Tibial nerve (tissue), 4 donors: ENCODE measurements at regions not wholly inside any gene's neighbourhood (a gene's known extent, or its start where the extent isn't known, plus 50 kb on each side); places are given as distances from the start of the nearest gene placed in this dataset.
"Not testable (repeated sequence)": the region's sequence is repeated elsewhere in the genome, so short reads cannot be mapped to it uniquely, and the experiment has no call there.

ENCODE experiments used
- DNase-seq, 2 donors: peaks; one replicate each; pipeline ENCODE4 v3.0.0-alpha.2; 2019; ENCODE audit warnings: low spot score in 2 of 2
- H3K27ac ChIP-seq, 4 donors: fragments of 200-600 bp; sonication (generic) in 3 of 4; one replicate each; pipeline ENCODE4 v1.5.1; 2017 to 2019; ENCODE audit warnings: mild to moderate bottlenecking in 1 of 4
- H3K27me3 ChIP-seq, 2 donors: fragments of 200-600 bp; sonication (generic) in 1 of 2; one replicate each; pipeline versions ENCODE4 v1.5.1 to v1.6.0; 2017 to 2019
- H3K36me3 ChIP-seq, 3 donors: fragments of 200-600 bp; sonication (generic); one replicate each; pipeline ENCODE4 v1.5.1; 2018 to 2019
- H3K4me1 ChIP-seq, 4 donors: fragments of 200-600 bp; sonication (generic) in 3 of 4; one replicate each; pipeline ENCODE4 v1.5.1; 2017 to 2019
- H3K4me3 ChIP-seq, 4 donors: fragments of 200-600 bp; sonication (generic) in 3 of 4; one replicate each; pipeline ENCODE4 v1.5.1; 2017 to 2019; ENCODE audit warnings: mild to moderate bottlenecking in 1 of 4, moderate library complexity in 1 of 4
- H3K9me3 ChIP-seq, 4 donors: fragments of 200-600 bp; sonication (generic) in 3 of 4; one replicate each; pipeline ENCODE4 v1.5.1; 2017 to 2019
- EP300 ChIP-seq, 2 donors: sonication (generic); formaldehyde crosslinking; IDR thresholded peaks; one replicate each; pipeline ENCODE4 v1.6.1; 2017; ENCODE audit warnings: antibody characterized with exemption in 2 of 2, mild to moderate bottlenecking in 1 of 2
- POLR2A ChIP-seq, 2 donors: fragments of 450-650 bp; IDR thresholded peaks; one replicate each; pipeline ENCODE4 v1.6.1; 2017; ENCODE audit warnings: antibody characterized with exemption in 2 of 2, mild to moderate bottlenecking in 2 of 2, moderate library complexity in 2 of 2
- WGBS, 2 donors: methylation state at CpG; one replicate each; pipeline ENCODE4 v1.1.5; 2018; 5-methylcytosine and 5-hydroxymethylcytosine counted together
- TF ChIP-seq, protein P1 (sequence below), 5 experiments: fragments of 200-600 bp in 3 of 5; fragments of 450-650 bp in 2 of 5; sonication (generic) in 3 of 5; IDR thresholded peaks; one replicate each; pipeline ENCODE4 v1.5.1; 2016 to 2019; ENCODE audit warnings: antibody characterized with exemption in 5 of 5, mild to moderate bottlenecking in 3 of 5, moderate library complexity in 2 of 5

DNA sequence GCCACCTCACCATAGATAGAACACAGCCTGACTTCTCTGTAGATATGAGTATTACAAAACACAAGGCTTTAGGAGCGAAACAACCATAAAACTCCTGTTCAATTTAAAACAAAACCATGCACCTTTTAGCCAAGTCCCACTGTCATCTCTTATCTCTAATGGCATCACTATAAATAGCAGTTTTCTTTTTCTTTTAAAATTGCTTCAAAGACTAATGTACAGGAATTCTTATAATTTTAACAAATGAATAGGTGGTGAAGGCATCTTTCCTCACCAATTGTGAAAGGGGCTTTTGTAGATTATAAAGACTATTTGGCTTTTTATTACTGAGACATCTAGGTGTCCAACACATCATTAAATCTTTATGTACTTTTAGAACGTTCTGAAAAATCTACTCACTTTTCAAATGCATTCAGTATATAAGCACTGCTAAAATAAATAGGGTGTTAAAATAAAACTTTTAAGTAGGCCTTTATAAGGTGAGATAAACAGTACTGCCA lies 205.7 kb upstream of the GRM3 start:
- WGBS, 2 donors = 65 to 72% methylated on average over 2 of the region's 2 CpGs
- Histone ChIP-seq H3K9me3 (no peaks in the 10 kb centered on the region), H3K4me1 (no peaks in the 10 kb centered on the region), H3K27me3 (no peaks in the 10 kb centered on the region), H3K27ac (no peak overlapping the region), H3K4me3 (no peak overlapping the region), H3K36me3 (no peaks in the 10 kb centered on the region)
- DNase-seq = no peak
- TF ChIP-seq EP300 (IDR thresholded peaks at IDR 0.05) = no peak

DNA sequence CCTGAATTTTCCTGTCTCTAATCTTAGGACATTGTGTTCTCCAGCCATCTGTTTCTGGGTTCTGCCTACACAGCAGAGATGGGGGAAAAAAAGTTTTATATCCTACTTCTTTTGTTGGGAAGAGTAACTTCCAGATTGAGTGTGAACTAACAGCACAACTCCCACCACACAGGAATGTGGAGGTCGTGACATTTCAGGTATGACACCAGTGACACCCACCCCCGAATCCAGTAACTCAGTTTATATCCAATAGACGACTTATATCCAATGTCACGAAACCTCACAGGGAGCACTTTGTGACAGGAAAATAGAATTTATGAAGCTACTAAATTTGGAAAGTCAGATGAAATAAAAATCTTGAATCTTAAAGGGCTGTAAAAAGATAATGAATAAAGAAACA lies 211.9 kb upstream of the GRM3 start:
- Histone ChIP-seq H3K27me3 (no peaks in the 10 kb centered on the region), H3K36me3 (no peaks in the 10 kb centered on the region), H3K9me3 (no peaks in the 10 kb centered on the region), H3K4me1 (no peaks in the 10 kb centered on the region), H3K4me3 (no peak overlapping the region), H3K27ac (no peak overlapping the region)
- TF ChIP-seq, protein P1, sequence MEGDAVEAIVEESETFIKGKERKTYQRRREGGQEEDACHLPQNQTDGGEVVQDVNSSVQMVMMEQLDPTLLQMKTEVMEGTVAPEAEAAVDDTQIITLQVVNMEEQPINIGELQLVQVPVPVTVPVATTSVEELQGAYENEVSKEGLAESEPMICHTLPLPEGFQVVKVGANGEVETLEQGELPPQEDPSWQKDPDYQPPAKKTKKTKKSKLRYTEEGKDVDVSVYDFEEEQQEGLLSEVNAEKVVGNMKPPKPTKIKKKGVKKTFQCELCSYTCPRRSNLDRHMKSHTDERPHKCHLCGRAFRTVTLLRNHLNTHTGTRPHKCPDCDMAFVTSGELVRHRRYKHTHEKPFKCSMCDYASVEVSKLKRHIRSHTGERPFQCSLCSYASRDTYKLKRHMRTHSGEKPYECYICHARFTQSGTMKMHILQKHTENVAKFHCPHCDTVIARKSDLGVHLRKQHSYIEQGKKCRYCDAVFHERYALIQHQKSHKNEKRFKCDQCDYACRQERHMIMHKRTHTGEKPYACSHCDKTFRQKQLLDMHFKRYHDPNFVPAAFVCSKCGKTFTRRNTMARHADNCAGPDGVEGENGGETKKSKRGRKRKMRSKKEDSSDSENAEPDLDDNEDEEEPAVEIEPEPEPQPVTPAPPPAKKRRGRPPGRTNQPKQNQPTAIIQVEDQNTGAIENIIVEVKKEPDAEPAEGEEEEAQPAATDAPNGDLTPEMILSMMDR (IDR thresholded peaks at IDR 0.05) = no peak
- TF ChIP-seq EP300 (IDR thresholded peaks at IDR 0.05) (no peak), POLR2A (IDR thresholded peaks at IDR 0.05) (no peak)
- 73 to 78% methylated on average over 4 of the region's 4 CpGs for WGBS, 2 donors
- DNase-seq = no peak

DNA sequence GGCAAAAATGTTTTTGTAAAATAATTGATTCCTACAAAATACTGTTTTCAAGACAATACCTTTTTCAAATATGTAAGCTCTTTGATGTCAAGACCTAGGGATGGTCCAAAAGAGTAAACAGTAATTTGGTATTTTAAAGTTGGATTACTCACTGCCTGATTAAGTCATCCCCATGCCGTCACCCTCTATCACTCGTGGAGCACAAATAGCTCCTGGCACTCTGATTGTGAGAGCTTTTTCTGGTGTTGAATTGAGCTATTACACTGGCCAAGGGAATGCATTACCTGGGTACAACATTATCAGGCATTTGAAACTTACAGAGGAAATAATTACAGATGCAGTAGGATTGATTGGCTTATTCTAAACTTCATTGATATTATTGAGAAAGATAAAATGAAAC lies 231.9 kb upstream of the GRM3 start:
- Histone ChIP-seq H3K9me3 (peaks cover 0 to 3% (median 0%) of the 10 kb centered on the region in 4 donors), H3K4me1 (no peaks in the 10 kb centered on the region), H3K27me3 (no peaks in the 10 kb centered on the region), H3K36me3 (no peaks in the 10 kb centered on the region), H3K27ac (no peak overlapping the region), H3K4me3 (no peak overlapping the region)
- no peak for DNase-seq
- 41 to 56% methylated on average over 2 of the region's 2 CpGs for WGBS, 2 donors
- TF ChIP-seq, protein P1 (IDR thresholded peaks at IDR 0.05) = no peak
- no peak for TF ChIP-seq POLR2A (IDR thresholded peaks at IDR 0.05)
- no peak for TF ChIP-seq EP300 (IDR thresholded peaks at IDR 0.05)

DNA sequence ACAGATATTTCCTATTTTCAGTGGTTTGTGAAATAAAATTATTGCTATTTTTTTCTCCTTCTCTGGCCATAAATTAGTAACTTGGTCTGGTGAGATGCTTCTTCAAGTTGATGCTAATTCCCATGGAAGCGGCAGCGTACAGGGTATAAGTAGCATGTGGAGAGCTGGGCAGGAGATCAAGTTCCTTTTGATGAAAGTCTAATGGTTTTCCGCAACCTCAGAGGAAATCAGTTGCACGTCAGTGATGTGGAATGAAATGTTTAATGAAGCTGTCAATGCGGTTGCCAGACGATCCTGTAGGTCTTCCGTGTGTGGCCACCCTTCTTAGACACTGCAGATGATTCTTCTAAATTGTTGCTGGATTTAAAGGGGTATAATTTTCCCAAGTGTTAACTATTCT lies 236.4 kb upstream of the GRM3 start:
- H3K4me3 ChIP-seq = no peak overlapping the region
- no peak for DNase-seq
- no peak for TF ChIP-seq EP300 (IDR thresholded peaks at IDR 0.05)
- TF ChIP-seq POLR2A (IDR thresholded peaks at IDR 0.05) = no peak
- WGBS, 2 donors = 66 to 80% methylated on average over 7 of the region's 7 CpGs
- H3K36me3 ChIP-seq = no peaks in the 10 kb centered on the region
- no peak overlapping the region for H3K27ac ChIP-seq
- H3K9me3 ChIP-seq = no peaks in the 10 kb centered on the region
- H3K27me3 ChIP-seq = no peaks in the 10 kb centered on the region
- H3K4me1 ChIP-seq = no peaks in the 10 kb centered on the region

DNA sequence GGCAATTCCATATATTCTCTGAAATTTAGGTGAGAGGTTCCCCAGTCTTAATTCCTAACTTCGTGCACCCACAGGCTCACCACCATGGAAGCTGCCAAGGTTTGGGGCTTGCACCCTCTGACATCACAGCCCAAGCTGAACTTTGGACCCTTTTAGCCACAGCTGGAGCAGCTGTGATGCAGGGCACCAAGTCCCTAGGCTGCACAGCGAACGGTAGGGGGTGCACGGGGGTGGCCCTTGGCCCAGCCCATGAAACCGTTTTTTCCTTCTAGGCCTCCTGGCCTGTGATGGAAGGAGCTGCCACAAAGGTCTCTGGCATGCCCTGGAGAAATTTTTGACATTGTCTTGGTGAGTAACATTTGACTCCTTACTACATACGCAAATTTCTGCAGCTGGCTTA lies 251.9 kb upstream of the GRM3 start:
- Histone ChIP-seq H3K27ac (no peak overlapping the region), H3K9me3 (peaks cover 0 to 6% (median 0%) of the 10 kb centered on the region in 4 donors), H3K4me3 (no peak overlapping the region), H3K27me3 (no peaks in the 10 kb centered on the region), H3K4me1 (no peaks in the 10 kb centered on the region), H3K36me3 (no peaks in the 10 kb centered on the region)
- no peak for DNase-seq
- WGBS, 2 donors = 81 to 93% methylated on average over 6 of the region's 6 CpGs
- TF ChIP-seq POLR2A (IDR thresholded peaks at IDR 0.05) = no peak
- TF ChIP-seq, protein P1 (IDR thresholded peaks at IDR 0.05) = no peak
- TF ChIP-seq EP300 (IDR thresholded peaks at IDR 0.05) = no peak

DNA sequence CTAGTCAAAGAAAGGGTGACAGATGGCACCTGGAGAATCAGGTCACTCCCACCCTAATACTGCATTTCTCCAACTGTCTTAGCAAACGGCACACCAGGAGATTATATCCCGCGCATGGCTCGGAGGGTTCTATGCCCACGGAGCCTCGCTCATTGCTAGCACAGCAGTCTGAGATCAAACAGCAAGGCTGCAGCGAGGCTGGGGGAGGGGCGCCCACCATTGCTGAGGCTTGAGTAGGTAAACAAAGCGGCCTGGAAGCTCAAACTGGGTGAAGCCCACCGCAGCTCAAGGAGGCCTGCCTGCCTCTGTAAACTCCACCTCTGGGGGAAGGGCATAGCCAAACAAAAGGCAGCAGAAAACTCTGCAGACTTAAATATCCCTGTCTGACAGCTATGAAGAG lies 268.1 kb upstream of the GRM3 start:
- 91 to 96% methylated on average over 10 of the region's 10 CpGs for WGBS, 2 donors
- not testable (repeated sequence) for DNase-seq, H3K36me3 ChIP-seq, H3K27ac ChIP-seq, H3K4me1 ChIP-seq, H3K4me3 ChIP-seq, H3K9me3 ChIP-seq, H3K27me3 ChIP-seq

DNA sequence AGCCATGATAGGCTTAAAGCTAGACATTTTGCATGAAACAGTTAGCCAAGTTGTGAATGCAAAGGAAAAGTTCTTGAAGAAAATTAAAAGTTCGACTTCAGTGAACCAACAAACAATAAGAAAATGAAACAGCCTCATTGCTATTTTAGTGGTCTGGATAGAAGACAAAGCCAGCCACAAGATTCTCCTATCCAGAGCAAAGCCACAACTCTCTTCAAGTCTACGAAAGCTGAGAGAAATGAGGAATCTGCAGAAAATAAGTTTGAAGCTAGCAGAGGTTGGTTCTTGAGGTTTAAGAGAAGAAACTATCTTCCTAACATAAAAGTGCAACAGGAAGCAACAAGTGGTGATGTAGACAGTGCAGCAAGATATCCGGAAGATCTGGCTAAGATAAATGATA lies 271.4 kb upstream of the GRM3 start:
- 78 to 82% methylated on average over 3 of the region's 3 CpGs for WGBS, 2 donors
- TF ChIP-seq POLR2A (IDR thresholded peaks at IDR 0.05) (no peak), EP300 (IDR thresholded peaks at IDR 0.05) (no peak)
- TF ChIP-seq, protein P1 (IDR thresholded peaks at IDR 0.05) = no peak

More for the DNA sequence above, 271.4 kb upstream of the GRM3 start:
- no peaks in the 10 kb centered on the region for H3K36me3 ChIP-seq
- no peaks in the 10 kb centered on the region for H3K27me3 ChIP-seq
- H3K4me3 ChIP-seq = no peak overlapping the region
- no peak for DNase-seq
- H3K27ac ChIP-seq = no peak overlapping the region
- H3K9me3 ChIP-seq = peaks cover 0 to 8% (median 0%) of the 10 kb centered on the region in 4 donors
- H3K4me1 ChIP-seq = no peaks in the 10 kb centered on the region
